ENCODE measurements at regions not wholly inside any gene's neighbourhood (a gene's known extent, or its start where the extent isn't known, plus 50 kb on each side); places are given as distances from the start of the nearest gene placed in this dataset.

DNA sequence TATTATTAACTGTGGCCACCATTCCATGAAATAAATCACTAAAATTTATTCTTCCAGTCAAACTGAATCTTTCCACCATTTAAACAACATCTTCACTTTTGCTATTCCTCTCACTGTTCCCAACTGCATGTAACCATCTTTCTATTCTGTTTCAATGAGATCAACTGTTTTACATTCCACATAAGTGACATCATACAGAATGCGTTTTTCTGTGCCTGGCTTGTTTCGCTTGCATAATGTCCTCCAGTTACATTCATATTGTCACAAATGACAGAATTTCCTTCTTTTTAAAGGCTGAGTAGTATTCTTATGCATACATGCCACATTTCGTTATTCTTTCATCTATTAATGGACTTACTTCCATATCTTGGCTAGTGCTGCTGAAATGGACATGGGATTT lies 738.2 kb downstream of the SEMA5A start:
- no peaks in the 10 kb centered on the region for H3K36me3 ChIP-seq (ENCODE audit: insufficient read depth, low read depth, low read length)

DNA sequence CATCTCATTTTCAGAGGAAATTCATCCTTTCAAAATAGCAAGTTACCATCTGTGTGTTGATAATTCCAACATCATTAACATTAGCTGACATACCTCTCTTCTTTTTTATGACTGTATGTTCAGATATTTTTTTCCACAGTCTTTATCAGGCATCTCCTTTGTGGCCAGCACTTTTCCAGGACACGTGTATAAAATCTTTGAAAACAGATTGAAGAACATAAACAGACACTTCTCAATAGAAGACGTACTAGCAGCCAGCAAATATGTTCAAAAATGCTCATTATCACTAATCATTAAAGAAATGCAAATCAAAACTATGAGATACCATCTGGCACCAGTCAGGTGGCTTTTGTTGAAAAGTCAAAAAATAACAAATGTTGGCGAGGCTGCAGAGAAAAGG lies 734.3 kb downstream of the SEMA5A start:
- H3K4me1 ChIP-seq (ENCODE audit: insufficient read depth, low read length), result peaks cover 5% of the 10 kb centered on the region; the same call in 1 of the 2 replicates
- H3K27me3 ChIP-seq (ENCODE audit: insufficient read depth, low read length), result no peaks in the 10 kb centered on the region
- no peak overlapping the region for H3K4me3 ChIP-seq (ENCODE audit: low read length)
- peaks cover 19% of the 10 kb centered on the region for H3K9me3 ChIP-seq (ENCODE audit: insufficient read depth, low read depth, low read length)
- no peak overlapping the region for H3K27ac ChIP-seq (ENCODE audit: low read length)
- no peak overlapping the region for H3K9ac ChIP-seq (ENCODE audit: low read depth, low read length)
- H3K36me3 ChIP-seq (ENCODE audit: insufficient read depth, low read depth, low read length), result no peaks in the 10 kb centered on the region

More for the DNA sequence above, 738.2 kb downstream of the SEMA5A start:
- H3K4me1 ChIP-seq (ENCODE audit: insufficient read depth, low read length), result no peaks in the 10 kb centered on the region
- no peak overlapping the region for H3K27ac ChIP-seq (ENCODE audit: low read length)
- H3K9ac ChIP-seq (ENCODE audit: low read depth, low read length), result no peak overlapping the region
- no peaks in the 10 kb centered on the region for H3K27me3 ChIP-seq (ENCODE audit: insufficient read depth, low read length)
- H3K9me3 ChIP-seq (ENCODE audit: insufficient read depth, low read depth, low read length), result peaks cover 37% of the 10 kb centered on the region
- no peak overlapping the region for H3K4me3 ChIP-seq (ENCODE audit: low read length)

DNA sequence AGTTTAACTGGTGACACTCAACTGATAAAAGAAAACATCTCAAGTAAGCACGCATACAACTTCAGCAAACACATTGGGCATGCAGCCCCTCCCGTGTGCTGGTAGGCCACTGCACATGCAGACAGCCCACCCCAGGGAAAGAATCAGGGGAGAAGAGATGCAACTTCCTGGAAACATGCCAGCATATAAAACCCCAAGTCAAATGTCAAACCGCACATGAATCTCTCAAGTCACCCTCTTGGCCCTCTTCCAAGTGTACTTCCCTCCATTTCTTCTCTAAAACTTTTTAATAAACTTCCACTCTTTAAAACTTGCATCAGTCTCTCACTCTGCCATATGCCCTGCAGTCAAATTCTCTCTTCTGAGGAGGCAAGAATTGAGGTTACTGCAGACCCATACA lies 732.7 kb downstream of the SEMA5A start:
- Histone ChIP-seq H3K4me1 (ENCODE audit: insufficient read depth, low read length) (peaks cover 5% of the 10 kb centered on the region; the same call in 1 of the 2 replicates), H3K9ac (ENCODE audit: low read depth, low read length) (no peak overlapping the region), H3K27ac (ENCODE audit: low read length) (no peak overlapping the region), H3K4me3 (ENCODE audit: low read length) (no peak overlapping the region), H3K36me3 (ENCODE audit: insufficient read depth, low read depth, low read length) (no peaks in the 10 kb centered on the region), H3K9me3 (ENCODE audit: insufficient read depth, low read depth, low read length) (peaks cover 11% of the 10 kb centered on the region), H3K27me3 (ENCODE audit: insufficient read depth, low read length) (no peaks in the 10 kb centered on the region)

GRCh38 chr5:8814105-8814504 lies 731.8 kb downstream of the SEMA5A start:
- Histone ChIP-seq H3K27ac (ENCODE audit: low read length) (no peak overlapping the region), H3K36me3 (ENCODE audit: insufficient read depth, low read depth, low read length) (no peaks in the 10 kb centered on the region), H3K9me3 (ENCODE audit: insufficient read depth, low read depth, low read length) (peaks cover 17% of the 10 kb centered on the region), H3K9ac (ENCODE audit: low read depth, low read length) (no peak overlapping the region), H3K4me3 (ENCODE audit: low read length) (no peak overlapping the region), H3K27me3 (ENCODE audit: insufficient read depth, low read length) (no peaks in the 10 kb centered on the region), H3K4me1 (ENCODE audit: insufficient read depth, low read length) (peaks cover 5% of the 10 kb centered on the region; the same call in 1 of the 2 replicates)

DNA sequence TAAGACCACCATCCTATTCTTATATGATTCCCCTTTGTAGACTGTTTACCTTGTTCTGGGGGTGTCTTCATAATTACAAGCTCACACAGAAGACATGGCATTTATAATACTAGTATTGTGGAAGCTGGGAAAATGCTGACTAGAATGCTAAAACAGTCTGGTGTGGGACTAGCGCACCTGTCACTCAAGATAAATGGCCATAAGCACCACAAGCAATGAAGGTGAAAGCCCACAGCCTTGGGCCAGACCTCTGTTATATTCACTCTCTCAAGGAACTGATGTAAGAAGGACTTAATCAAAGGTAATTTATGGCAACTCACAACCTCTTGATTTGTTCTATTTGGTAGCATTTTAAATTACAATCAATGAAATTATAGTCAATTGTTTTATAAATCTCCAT lies 721.5 kb downstream of the SEMA5A start:
- no peaks in the 10 kb centered on the region for H3K27me3 ChIP-seq (ENCODE audit: insufficient read depth, low read length)
- no peaks in the 10 kb centered on the region for H3K36me3 ChIP-seq (ENCODE audit: insufficient read depth, low read depth, low read length)
- peaks cover 10% of the 10 kb centered on the region; the same call in 1 of the 2 replicates for H3K9me3 ChIP-seq (ENCODE audit: insufficient read depth, low read depth, low read length)
- H3K9ac ChIP-seq (ENCODE audit: low read depth, low read length), result no peak overlapping the region
- no peak overlapping the region for H3K4me3 ChIP-seq (ENCODE audit: low read length)
- no peak overlapping the region for H3K27ac ChIP-seq (ENCODE audit: low read length)
- H3K4me1 ChIP-seq (ENCODE audit: insufficient read depth, low read length), result no peaks in the 10 kb centered on the region; the same call in 1 of the 2 replicates

DNA sequence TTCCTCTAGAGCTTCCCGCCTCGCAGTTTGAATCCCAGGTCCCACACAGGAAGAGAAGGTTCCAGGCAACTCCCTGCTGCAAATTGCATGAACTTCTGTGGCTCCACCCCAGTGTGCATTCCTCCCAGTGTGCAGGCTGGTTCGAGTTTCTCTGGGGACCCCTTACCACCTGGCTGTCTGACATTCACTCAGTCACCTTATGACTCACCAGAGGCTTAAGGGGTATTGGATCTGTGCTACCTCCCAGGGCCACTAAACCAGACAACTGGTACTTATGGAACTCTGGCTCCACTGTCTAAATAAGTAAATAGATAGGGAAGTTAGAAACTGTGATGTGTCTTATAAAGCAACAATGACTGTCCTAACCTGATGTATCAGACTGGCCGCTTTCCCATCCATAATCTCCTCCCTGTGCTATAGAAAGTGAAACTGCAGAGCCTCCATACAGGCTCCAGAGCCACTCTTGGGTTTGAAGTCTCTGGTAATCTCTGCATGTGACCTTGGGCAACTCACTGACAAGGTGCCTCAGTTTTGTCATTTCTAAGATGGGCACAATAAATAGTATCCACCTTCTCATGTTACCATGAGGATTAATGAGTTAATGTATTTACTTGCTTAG lies 720.6 kb downstream of the SEMA5A start:
- H3K27me3 ChIP-seq (ENCODE audit: insufficient read depth, low read length), result no peaks in the 10 kb centered on the region
- H3K9me3 ChIP-seq (ENCODE audit: insufficient read depth, low read depth, low read length), result peaks cover 4% of the 10 kb centered on the region; the same call in 1 of the 2 replicates
- no peaks in the 10 kb centered on the region for H3K36me3 ChIP-seq (ENCODE audit: insufficient read depth, low read depth, low read length)
- H3K27ac ChIP-seq (ENCODE audit: low read length), result no peak overlapping the region
- H3K4me1 ChIP-seq (ENCODE audit: insufficient read depth, low read length), result no peaks in the 10 kb centered on the region; the same call in 1 of the 2 replicates
- H3K4me3 ChIP-seq (ENCODE audit: low read length), result no peak overlapping the region
- no peak overlapping the region for H3K9ac ChIP-seq (ENCODE audit: low read depth, low read length)

GRCh38 chr5:8826508-8826907 lies 719.4 kb downstream of the SEMA5A start:
- Histone ChIP-seq H3K27ac (ENCODE audit: low read length) (no peak overlapping the region), H3K9me3 (ENCODE audit: insufficient read depth, low read depth, low read length) (no peaks in the 10 kb centered on the region), H3K36me3 (ENCODE audit: insufficient read depth, low read depth, low read length) (no peaks in the 10 kb centered on the region), H3K4me1 (ENCODE audit: insufficient read depth, low read length) (no peaks in the 10 kb centered on the region; the same call in 1 of the 2 replicates), H3K4me3 (ENCODE audit: low read length) (no peak overlapping the region), H3K27me3 (ENCODE audit: insufficient read depth, low read length) (no peaks in the 10 kb centered on the region), H3K9ac (ENCODE audit: low read depth, low read length) (no peak overlapping the region)

DNA sequence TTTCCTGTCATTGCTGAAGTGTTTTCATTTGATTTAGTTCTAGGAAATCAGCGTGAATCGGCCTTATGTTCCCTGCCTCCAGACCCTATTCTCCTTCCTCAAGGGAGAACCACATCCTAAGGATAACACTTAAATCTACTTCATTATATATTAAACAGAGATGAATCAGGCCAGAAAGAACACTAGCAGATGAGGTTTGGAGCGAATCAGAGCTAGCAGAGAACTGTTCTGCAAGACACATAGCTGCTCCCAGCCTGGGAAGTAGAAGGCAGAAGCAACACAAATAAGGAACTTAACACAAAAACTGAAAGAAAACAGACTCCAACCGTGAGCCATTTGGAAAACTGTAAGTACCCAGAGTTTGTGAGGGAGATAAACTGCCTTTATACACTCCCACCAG lies 718.2 kb downstream of the SEMA5A start:
- Histone ChIP-seq H3K36me3 (ENCODE audit: insufficient read depth, low read depth, low read length) (no peaks in the 10 kb centered on the region), H3K4me1 (ENCODE audit: insufficient read depth, low read length) (no peaks in the 10 kb centered on the region; the same call in 1 of the 2 replicates), H3K4me3 (ENCODE audit: low read length) (no peak overlapping the region), H3K27ac (ENCODE audit: low read length) (no peak overlapping the region), H3K27me3 (ENCODE audit: insufficient read depth, low read length) (no peaks in the 10 kb centered on the region), H3K9ac (ENCODE audit: low read depth, low read length) (no peak overlapping the region), H3K9me3 (ENCODE audit: insufficient read depth, low read depth, low read length) (no peaks in the 10 kb centered on the region)

GRCh38 chr5:8828596-8829322 lies 717.1 kb downstream of the SEMA5A start:
- Histone ChIP-seq H3K9ac (ENCODE audit: low read depth, low read length) (no peak overlapping the region), H3K27ac (ENCODE audit: low read length) (no peak overlapping the region), H3K9me3 (ENCODE audit: insufficient read depth, low read depth, low read length) (no peaks in the 10 kb centered on the region), H3K36me3 (ENCODE audit: insufficient read depth, low read depth, low read length) (no peaks in the 10 kb centered on the region), H3K27me3 (ENCODE audit: insufficient read depth, low read length) (no peaks in the 10 kb centered on the region), H3K4me3 (ENCODE audit: low read length) (no peak overlapping the region), H3K4me1 (ENCODE audit: insufficient read depth, low read length) (no peaks in the 10 kb centered on the region; the same call in 1 of the 2 replicates)

- H3K4me1 ChIP-seq (ENCODE audit: insufficient read depth, low read length), result no peaks in the 10 kb centered on the region; the same call in 1 of the 2 replicates
- no peak overlapping the region for H3K4me3 ChIP-seq (ENCODE audit: low read length)
- H3K27me3 ChIP-seq (ENCODE audit: insufficient read depth, low read length), result no peaks in the 10 kb centered on the region
- H3K27ac ChIP-seq (ENCODE audit: low read length), result no peak overlapping the region
- no peaks in the 10 kb centered on the region for H3K9me3 ChIP-seq (ENCODE audit: insufficient read depth, low read depth, low read length)
- no peaks in the 10 kb centered on the region for H3K36me3 ChIP-seq (ENCODE audit: insufficient read depth, low read depth, low read length)
- no peak overlapping the region for H3K9ac ChIP-seq (ENCODE audit: low read depth, low read length)
Observed at GRCh38 chr5:8829323-8830029, 716.4 kb downstream of the SEMA5A start.

DNA sequence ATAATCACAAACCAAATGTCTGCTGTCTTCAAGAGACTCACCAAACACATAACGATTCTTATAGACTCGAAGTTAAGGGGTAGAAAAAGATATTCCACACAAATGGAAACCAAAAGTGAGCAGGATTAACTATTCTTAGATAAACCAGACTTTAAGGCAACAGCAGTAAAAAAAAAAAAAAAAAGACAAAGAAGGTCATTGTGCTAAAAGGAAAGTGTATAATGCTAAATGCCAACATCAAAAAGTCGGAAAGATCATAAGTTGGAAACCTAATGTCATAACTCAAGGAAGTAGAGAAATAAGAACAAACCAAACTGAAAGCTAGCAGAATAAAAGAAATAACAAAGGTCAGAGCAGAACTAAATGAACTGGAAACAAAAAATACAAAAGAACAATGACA lies 714.6 kb downstream of the SEMA5A start:
- no peaks in the 10 kb centered on the region for H3K27me3 ChIP-seq (ENCODE audit: insufficient read depth, low read length)
- H3K27ac ChIP-seq (ENCODE audit: low read length), result no peak overlapping the region
- no peaks in the 10 kb centered on the region for H3K36me3 ChIP-seq (ENCODE audit: insufficient read depth, low read depth, low read length)
- H3K4me3 ChIP-seq (ENCODE audit: low read length), result no peak overlapping the region
- no peaks in the 10 kb centered on the region for H3K9me3 ChIP-seq (ENCODE audit: insufficient read depth, low read depth, low read length)
- H3K9ac ChIP-seq (ENCODE audit: low read depth, low read length), result no peak overlapping the region
- H3K4me1 ChIP-seq (ENCODE audit: insufficient read depth, low read length), result no peaks in the 10 kb centered on the region; the same call in 1 of the 2 replicates
